PC-3 (cell line): ENCODE measurements at regions not wholly inside any gene's neighbourhood (a gene's known extent, or its start where the extent isn't known, plus 50 kb on each side); places are given as distances from the start of the nearest gene placed in this dataset.

ENCODE experiments used
- CTCF ChIP-seq: fragments of 300-600 bp; sonication (generic); conservative IDR thresholded peaks from 2 replicates; pipeline ENCODE4 v1.5.1; 2017; ENCODE audit warnings: antibody characterized with exemption, low read depth, mild to moderate bottlenecking, low read length
- EZH2phosphoT487 ChIP-seq: fragments of 300-600 bp; sonication (generic); IDR thresholded peaks from 2 replicates; pipeline ENCODE4 v1.6.1; 2018; ENCODE audit warnings: mild to moderate bottlenecking, antibody characterized with exemption, low read length, borderline replicate concordance

DNA sequence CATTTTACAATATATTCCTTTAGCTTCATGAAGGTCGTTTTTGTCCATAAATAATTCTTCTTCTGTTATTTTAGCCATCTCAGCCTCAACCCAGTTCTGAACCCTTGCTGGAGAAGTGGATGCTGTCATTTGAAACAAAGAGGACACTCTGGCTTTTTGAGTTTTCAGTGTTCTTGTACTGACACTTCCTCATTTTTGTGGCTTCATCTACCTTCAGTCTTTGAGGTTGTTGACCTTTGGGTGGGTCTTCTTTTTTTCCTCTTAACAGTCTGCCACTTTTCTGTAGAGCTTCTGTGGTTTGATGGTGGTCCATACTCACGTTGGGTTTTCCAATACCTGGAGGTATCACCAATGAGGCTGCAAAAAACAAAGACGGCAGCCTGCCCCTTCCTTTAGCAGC, 650.9 kb downstream of the PDCD6IP start:
- TF ChIP-seq CTCF (no peak), EZH2phosphoT487 (no peak)
